ENCODE measurements at regions not wholly inside any gene's neighbourhood (a gene's known extent, or its start where the extent isn't known, plus 50 kb on each side); places are given as distances from the start of the nearest gene placed in this dataset.
"Not testable (repeated sequence)": the region's sequence is repeated elsewhere in the genome, so short reads cannot be mapped to it uniquely, and the experiment has no call there.

DNA sequence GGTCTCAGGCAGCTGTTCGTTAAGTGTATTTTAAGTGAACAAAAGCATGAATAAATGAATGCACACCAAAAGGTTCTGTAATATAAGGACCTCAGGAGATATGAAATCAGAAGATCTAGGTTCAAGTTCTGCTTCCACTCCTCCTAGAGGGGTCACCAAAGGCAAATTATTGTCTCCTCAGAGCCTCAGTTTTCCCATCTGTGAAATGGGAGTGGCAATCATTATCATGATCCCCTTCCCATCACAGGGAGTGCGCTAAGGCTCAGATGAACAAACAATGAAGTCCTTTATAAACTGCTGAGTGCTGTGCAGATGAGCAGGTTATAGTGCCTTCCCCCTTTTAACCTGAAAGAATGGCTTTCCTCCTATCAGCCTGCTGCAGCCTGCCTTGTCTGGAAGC is 248.3 kb upstream of the C16orf82 start:
- no peak overlapping the region for H3K4me3 Mint-ChIP-seq
- peaks cover 14% of the 10 kb centered on the region for H3K27me3 Mint-ChIP-seq
- no peaks in the 10 kb centered on the region for H3K36me3 Mint-ChIP-seq
- no peaks in the 10 kb centered on the region for H3K4me1 Mint-ChIP-seq (ENCODE audit: low read depth)
- H3K9me3 Mint-ChIP-seq (ENCODE audit: low read depth) = no peaks in the 10 kb centered on the region
- H3K27ac Mint-ChIP-seq = no peak overlapping the region

GRCh38 chr16:26824469-26824868 is 242.3 kb upstream of the C16orf82 start:
- Mint-ChIP-seq H3K36me3 (no peaks in the 10 kb centered on the region), H3K9me3 (ENCODE audit: low read depth) (peaks cover 4% of the 10 kb centered on the region), H3K4me1 (ENCODE audit: low read depth) (no peaks in the 10 kb centered on the region), H3K27me3 (peaks cover 21% of the 10 kb centered on the region), H3K4me3 (no peak overlapping the region), H3K27ac (no peak overlapping the region)

DNA sequence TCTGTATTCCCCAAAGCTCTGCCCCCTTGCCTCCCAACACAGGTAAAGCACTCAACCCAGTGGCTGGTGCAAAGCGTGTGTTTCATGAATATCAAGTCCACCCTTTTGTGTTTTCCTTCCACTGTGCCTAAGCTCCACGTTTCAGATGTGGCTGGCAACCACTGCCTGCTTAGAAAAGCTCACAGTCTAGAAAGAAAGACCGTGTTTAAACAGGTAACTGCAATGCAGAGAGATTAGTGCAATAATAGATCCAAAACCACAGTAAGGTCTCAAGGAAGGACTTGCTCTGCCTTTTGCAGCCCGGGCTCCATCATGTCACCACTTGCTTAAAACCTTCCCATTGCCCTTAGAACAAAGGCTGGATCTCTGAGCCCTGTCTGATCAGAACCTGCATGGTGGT is 240.2 kb upstream of the C16orf82 start:
- Mint-ChIP-seq H3K27ac (no peak overlapping the region), H3K27me3 (peaks cover 19% of the 10 kb centered on the region), H3K36me3 (no peaks in the 10 kb centered on the region), H3K4me3 (no peak overlapping the region), H3K9me3 (ENCODE audit: low read depth) (peaks cover 4% of the 10 kb centered on the region), H3K4me1 (ENCODE audit: low read depth) (no peaks in the 10 kb centered on the region)

DNA sequence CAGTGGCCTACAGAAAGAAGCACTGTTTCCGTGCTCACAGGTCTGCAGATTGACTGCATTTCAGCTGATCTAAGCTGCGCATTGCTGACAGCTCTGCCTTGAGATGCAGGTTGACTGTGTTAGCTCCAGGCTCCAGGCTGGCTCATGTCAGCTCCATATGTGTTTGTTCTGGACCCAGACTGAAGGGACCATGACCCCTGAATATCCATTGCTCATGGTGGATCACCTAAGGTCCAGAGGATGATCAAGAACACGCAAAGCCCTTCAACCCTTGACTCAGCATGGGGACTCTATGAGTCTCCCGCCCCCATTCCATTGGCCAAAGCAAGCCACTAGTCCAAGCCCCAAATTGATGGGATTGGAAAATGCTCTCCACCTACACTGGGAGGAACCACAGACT is 239.3 kb upstream of the C16orf82 start:
- H3K27me3 Mint-ChIP-seq = peaks cover 21% of the 10 kb centered on the region
- H3K4me3 Mint-ChIP-seq = no peak overlapping the region
- peaks cover 4% of the 10 kb centered on the region for H3K9me3 Mint-ChIP-seq (ENCODE audit: low read depth)
- no peaks in the 10 kb centered on the region for H3K4me1 Mint-ChIP-seq (ENCODE audit: low read depth)
- H3K27ac Mint-ChIP-seq = no peak overlapping the region
- H3K36me3 Mint-ChIP-seq = no peaks in the 10 kb centered on the region

DNA sequence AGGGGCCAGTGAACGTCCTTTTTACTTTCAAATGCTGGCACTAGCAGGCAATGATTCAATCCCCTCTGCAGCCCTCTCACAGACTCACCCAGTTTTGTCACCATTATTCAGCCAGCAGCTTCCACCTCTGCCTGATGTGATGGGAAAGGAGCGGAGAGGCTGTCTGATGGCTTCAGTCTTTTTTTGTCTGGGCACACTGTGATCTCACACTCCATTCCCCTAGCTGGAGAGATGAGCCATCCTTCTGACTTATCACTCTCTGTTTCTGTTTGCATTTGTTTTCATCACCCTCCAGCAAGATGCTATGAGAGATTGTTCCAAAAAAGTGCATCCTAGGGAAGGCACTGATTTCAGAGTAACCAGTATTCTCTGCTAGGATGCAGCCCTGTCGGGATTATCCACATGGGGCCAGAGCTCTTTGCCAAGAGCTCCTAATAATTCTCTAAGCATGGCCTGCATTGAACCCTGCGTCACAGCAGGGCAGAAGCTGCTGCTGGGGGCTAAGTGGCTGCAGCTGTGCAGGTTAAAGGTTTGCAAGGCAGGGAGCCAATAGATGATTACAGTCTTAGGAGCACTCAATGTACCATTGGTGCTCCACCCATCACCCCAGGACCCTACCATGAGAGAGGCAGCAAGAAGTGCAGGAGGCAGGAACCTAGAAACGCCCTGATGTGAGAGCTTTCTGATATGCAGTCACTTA is 236.1 kb upstream of the C16orf82 start:
- Mint-ChIP-seq H3K36me3 (no peaks in the 10 kb centered on the region), H3K27ac (no peak overlapping the region), H3K4me1 (ENCODE audit: low read depth) (no peaks in the 10 kb centered on the region), H3K9me3 (ENCODE audit: low read depth) (no peaks in the 10 kb centered on the region), H3K4me3 (no peak overlapping the region), H3K27me3 (peaks cover 14% of the 10 kb centered on the region)

- H3K27me3 Mint-ChIP-seq; H3K27ac Mint-ChIP-seq; H3K4me1 Mint-ChIP-seq (ENCODE audit: low read depth); H3K9me3 Mint-ChIP-seq (ENCODE audit: low read depth); H3K4me3 Mint-ChIP-seq; H3K36me3 Mint-ChIP-seq: not testable (repeated sequence)
These were observed 230.6 kb upstream of the C16orf82 start for GRCh38 chr16:26836114-26836513.

- Mint-ChIP-seq H3K36me3 (no peaks in the 10 kb centered on the region), H3K4me3 (no peak overlapping the region), H3K27me3 (peaks cover 3% of the 10 kb centered on the region), H3K27ac (no peak overlapping the region), H3K9me3 (ENCODE audit: low read depth) (no peaks in the 10 kb centered on the region), H3K4me1 (ENCODE audit: low read depth) (no peaks in the 10 kb centered on the region)
These were observed 227.8 kb upstream of the C16orf82 start for GRCh38 chr16:26838931-26839330.

GRCh38 chr16:26840691-26841090 is 226.0 kb upstream of the C16orf82 start:
- H3K27me3 Mint-ChIP-seq = peaks cover 3% of the 10 kb centered on the region
- H3K4me3 Mint-ChIP-seq = no peak overlapping the region
- H3K9me3 Mint-ChIP-seq (ENCODE audit: low read depth) = no peaks in the 10 kb centered on the region
- no peaks in the 10 kb centered on the region for H3K36me3 Mint-ChIP-seq
- H3K27ac Mint-ChIP-seq = no peak overlapping the region
- H3K4me1 Mint-ChIP-seq (ENCODE audit: low read depth) = no peaks in the 10 kb centered on the region

GRCh38 chr16:26856271-26856670 is 210.5 kb upstream of the C16orf82 start:
- H3K36me3 Mint-ChIP-seq = no peaks in the 10 kb centered on the region
- H3K27ac Mint-ChIP-seq = no peak overlapping the region
- no peak overlapping the region for H3K4me3 Mint-ChIP-seq
- H3K9me3 Mint-ChIP-seq (ENCODE audit: low read depth) = peaks cover 11% of the 10 kb centered on the region
- no peaks in the 10 kb centered on the region for H3K4me1 Mint-ChIP-seq (ENCODE audit: low read depth)
- peaks cover 7% of the 10 kb centered on the region for H3K27me3 Mint-ChIP-seq

- Mint-ChIP-seq H3K4me1 (ENCODE audit: low read depth) (no peaks in the 10 kb centered on the region), H3K36me3 (no peaks in the 10 kb centered on the region), H3K4me3 (no peak overlapping the region), H3K27ac (no peak overlapping the region), H3K27me3 (peaks cover 7% of the 10 kb centered on the region), H3K9me3 (ENCODE audit: low read depth) (peaks cover 16% of the 10 kb centered on the region)
These were observed 209.9 kb upstream of the C16orf82 start for GRCh38 chr16:26856791-26857190.

DNA sequence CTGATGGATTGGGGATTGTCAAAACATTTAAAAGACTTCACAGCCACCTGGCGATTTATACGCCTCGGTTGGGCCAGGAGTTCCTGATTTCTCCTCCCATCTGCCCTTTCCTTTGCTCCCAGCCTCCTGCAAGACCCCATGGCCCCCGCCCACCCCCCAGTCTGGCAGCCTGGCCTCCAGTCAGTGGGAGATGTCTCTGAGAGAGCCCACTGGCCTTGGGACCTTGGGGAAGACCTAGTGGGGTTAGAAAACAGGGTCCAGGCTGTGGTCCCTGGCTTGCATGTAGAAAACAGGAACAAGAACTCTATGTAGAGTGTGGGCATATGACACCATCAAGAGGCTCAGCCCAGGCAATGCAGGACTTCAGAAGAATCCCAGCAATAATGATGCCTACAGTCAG is 209.4 kb upstream of the C16orf82 start:
- H3K9me3 Mint-ChIP-seq (ENCODE audit: low read depth) = peaks cover 17% of the 10 kb centered on the region
- H3K4me3 Mint-ChIP-seq = no peak overlapping the region
- no peaks in the 10 kb centered on the region for H3K36me3 Mint-ChIP-seq
- no peaks in the 10 kb centered on the region for H3K4me1 Mint-ChIP-seq (ENCODE audit: low read depth)
- H3K27ac Mint-ChIP-seq = no peak overlapping the region
- H3K27me3 Mint-ChIP-seq = peaks cover 5% of the 10 kb centered on the region

DNA sequence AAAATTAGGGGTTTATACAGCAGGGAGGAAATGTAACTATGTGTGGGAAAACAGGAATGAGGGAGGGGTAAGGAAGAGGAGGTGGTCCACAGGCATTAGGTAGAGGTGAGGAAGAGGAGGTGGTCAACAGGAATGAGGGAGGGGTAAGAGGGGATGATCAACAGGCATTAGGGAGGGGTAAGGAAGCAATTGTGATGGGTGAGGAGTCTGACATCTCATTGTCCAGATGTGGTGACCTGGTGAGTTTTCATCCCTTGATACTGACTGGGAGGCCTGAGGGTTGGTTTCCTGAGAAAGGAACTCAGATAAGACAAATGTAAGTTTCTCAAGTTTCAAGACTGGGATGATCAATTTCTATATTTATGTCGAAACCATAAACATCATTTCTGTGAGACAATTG is 206.2 kb upstream of the C16orf82 start:
- H3K27me3 Mint-ChIP-seq = peaks cover 7% of the 10 kb centered on the region
- H3K27ac Mint-ChIP-seq = no peak overlapping the region
- no peaks in the 10 kb centered on the region for H3K36me3 Mint-ChIP-seq
- H3K4me3 Mint-ChIP-seq = no peak overlapping the region
- H3K9me3 Mint-ChIP-seq (ENCODE audit: low read depth) = peaks cover 17% of the 10 kb centered on the region
- no peaks in the 10 kb centered on the region for H3K4me1 Mint-ChIP-seq (ENCODE audit: low read depth)

- H3K36me3 Mint-ChIP-seq = no peaks in the 10 kb centered on the region
- peaks cover 17% of the 10 kb centered on the region for H3K9me3 Mint-ChIP-seq (ENCODE audit: low read depth)
- peaks cover 12% of the 10 kb centered on the region for H3K27me3 Mint-ChIP-seq
- H3K27ac Mint-ChIP-seq = no peak overlapping the region
- H3K4me1 Mint-ChIP-seq (ENCODE audit: low read depth) = no peaks in the 10 kb centered on the region
- H3K4me3 Mint-ChIP-seq = no peak overlapping the region
These were observed 202.8 kb upstream of the C16orf82 start for GRCh38 chr16:26863931-26864330.

DNA sequence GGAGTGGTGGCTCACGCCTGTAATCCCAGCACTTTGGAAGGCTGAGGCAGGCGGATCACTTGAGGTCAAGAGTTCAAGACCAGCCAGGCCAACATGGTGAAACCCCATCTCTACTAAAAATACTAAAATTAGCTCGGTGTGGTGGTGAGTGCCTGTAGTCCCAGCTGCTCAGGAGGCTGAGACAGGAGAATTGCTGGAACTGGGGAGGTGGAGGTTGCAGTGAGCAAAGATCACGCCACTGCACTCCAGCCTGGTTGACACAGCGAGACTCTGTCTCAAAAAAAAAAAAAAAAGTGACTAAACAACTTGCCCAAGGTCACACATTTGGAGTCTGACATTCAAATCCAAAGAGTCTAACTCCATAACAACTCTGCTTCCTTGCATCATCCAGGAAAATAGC is 192.4 kb upstream of the C16orf82 start:
- not testable (repeated sequence) for H3K27me3 Mint-ChIP-seq; H3K4me1 Mint-ChIP-seq (ENCODE audit: low read depth); H3K9me3 Mint-ChIP-seq (ENCODE audit: low read depth); H3K4me3 Mint-ChIP-seq; H3K36me3 Mint-ChIP-seq; H3K27ac Mint-ChIP-seq

DNA sequence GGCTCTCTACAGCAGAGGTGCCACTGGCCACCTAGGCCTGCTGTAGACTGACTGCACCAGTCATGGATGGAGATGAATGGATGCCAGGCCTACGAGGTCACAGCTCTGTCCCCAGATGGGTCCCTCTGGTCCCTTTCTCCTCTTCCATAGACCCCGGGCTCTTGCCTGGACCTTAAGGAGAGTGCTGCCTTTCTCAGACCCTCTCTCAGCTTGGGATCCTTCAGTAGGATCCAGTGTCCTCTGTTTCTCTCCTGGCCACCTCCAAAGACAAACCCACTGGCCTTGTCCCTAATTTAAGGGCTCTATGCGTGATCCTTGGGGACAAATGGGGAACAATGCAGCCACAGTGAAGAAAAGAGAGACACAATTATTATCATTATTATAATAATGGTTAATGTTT is 189.3 kb upstream of the C16orf82 start:
- no peak overlapping the region for H3K4me3 Mint-ChIP-seq
- H3K9me3 Mint-ChIP-seq (ENCODE audit: low read depth) = no peaks in the 10 kb centered on the region
- H3K27ac Mint-ChIP-seq = no peak overlapping the region
- no peaks in the 10 kb centered on the region for H3K36me3 Mint-ChIP-seq
- peaks cover 4% of the 10 kb centered on the region for H3K27me3 Mint-ChIP-seq
- no peaks in the 10 kb centered on the region for H3K4me1 Mint-ChIP-seq (ENCODE audit: low read depth)

DNA sequence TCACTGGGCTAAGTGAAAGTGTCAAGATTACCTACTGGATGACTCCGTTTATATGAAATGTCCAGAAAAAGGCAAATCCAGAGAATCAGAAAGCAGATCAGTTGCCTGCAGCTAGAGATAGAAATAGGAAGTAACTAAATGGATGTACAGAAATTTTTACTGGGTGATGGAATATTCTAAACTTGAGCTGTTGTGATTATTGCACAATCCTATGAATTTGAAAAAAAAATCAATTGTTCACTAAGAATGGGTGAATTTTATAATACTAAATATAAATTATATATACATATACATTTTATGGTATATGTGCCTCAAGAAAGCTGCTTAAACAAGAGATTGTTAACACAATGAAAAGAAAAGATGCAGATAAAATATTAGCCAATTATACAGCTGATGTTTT is 181.1 kb upstream of the C16orf82 start:
- H3K4me1 Mint-ChIP-seq (ENCODE audit: low read depth) = no peaks in the 10 kb centered on the region
- H3K4me3 Mint-ChIP-seq = no peak overlapping the region
- H3K27ac Mint-ChIP-seq = no peak overlapping the region
- no peaks in the 10 kb centered on the region for H3K36me3 Mint-ChIP-seq
- peaks cover 16% of the 10 kb centered on the region for H3K27me3 Mint-ChIP-seq
- H3K9me3 Mint-ChIP-seq (ENCODE audit: low read depth) = peaks cover 4% of the 10 kb centered on the region

Measured in activated naive CD8-positive, alpha-beta T cell (primary cell).